GM23338 (cell line): ENCODE measurements at regions not wholly inside any gene's neighbourhood (a gene's known extent, or its start where the extent isn't known, plus 50 kb on each side); places are given as distances from the start of the nearest gene placed in this dataset.

Experiments used
- CREB1 ChIP-seq: fragments of 250-450 bp; sonication (Bioruptor Pico); IDR thresholded peaks from 2 replicates; pipeline ENCODE4 v1.5.0; 2020; ENCODE audit warnings: low read depth, mild to moderate bottlenecking, moderate library complexity
- CTCF ChIP-seq, 2 experiments: fragments of 200-600 bp in 1 of 2; sonication (generic) in 1 of 2; conservative IDR thresholded peaks; 2 replicates each; pipeline versions ENCODE4 v1.5.1 to v1.6.1; 2016 to 2017; ENCODE audit warnings: antibody characterized with exemption in 2 of 2, low read depth in 2 of 2, mild to moderate bottlenecking in 2 of 2, moderate library complexity in 1 of 2
- ETS1 ChIP-seq: IDR thresholded peaks from 2 replicates; pipeline ENCODE4 v1.6.1; 2016; ENCODE audit warnings: antibody characterized with exemption
- EZH2 ChIP-seq: fragments of 200-600 bp; sonication (generic); IDR thresholded peaks from one replicate; pipeline ENCODE4 v1.8.0; 2017; ENCODE audit warnings: antibody characterized with exemption, mild to moderate bottlenecking, low read depth; ENCODE audit not compliant: unreplicated experiment
- EZH2phosphoT487 ChIP-seq: fragments of 200-600 bp; sonication (generic); IDR thresholded peaks from one replicate; pipeline ENCODE4 v1.8.1; 2018; ENCODE audit warnings: antibody characterized with exemption; ENCODE audit not compliant: unreplicated experiment
- JUNB ChIP-seq: IDR thresholded peaks from one replicate; pipeline ENCODE4 v1.6.1; 2016; ENCODE audit warnings: antibody characterized with exemption; ENCODE audit not compliant: unreplicated experiment
- POLR2AphosphoS5 ChIP-seq: IDR thresholded peaks from 2 replicates; pipeline ENCODE4 v1.6.1; 2016; ENCODE audit warnings: antibody characterized with exemption, low read depth
- ZNF114 ChIP-seq: fragments of 250-450 bp; sonication (Bioruptor Pico); IDR thresholded peaks from 2 replicates; pipeline ENCODE4 v1.5.0; 2020; ENCODE audit warnings: mild to moderate bottlenecking, moderate library complexity
- ZNF331 ChIP-seq: fragments of 250-450 bp; sonication (Bioruptor Pico); IDR thresholded peaks from 2 replicates; pipeline ENCODE4 v1.5.0; 2020; ENCODE audit warnings: low read depth, mild to moderate bottlenecking, moderate library complexity

DNA sequence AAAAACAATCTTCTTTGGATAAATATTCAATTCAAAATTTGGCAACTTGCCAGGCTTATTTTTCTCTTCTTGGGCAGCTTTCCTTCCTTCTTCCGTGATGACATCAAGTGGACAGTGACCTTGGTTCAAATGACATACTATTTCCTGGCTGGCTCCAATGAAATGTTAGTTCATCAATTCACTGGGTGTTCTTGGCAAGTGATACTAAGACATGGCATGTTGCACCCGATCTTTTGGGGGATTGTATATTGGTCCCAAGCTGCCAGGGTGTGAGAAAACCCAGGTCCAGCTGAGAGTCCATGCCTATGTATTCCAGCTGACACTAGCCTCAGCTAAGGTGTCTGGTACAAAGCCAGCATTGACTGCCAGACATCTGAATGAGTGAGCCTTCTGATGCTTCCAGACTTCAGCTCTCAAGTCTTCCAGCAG, 252.9 kb downstream of the MAT2B start:
- TF ChIP-seq CTCF (conservative IDR thresholded peaks at IDR 0.05; ENCODE audit: low read depth in 2 of 2) (no peak), POLR2AphosphoS5 (no peak), EZH2phosphoT487 (no peak), ZNF114 (CRISPR knock-in tag) (no peak), CREB1 (CRISPR knock-in tag) (no peak), ETS1 (no peak), ZNF331 (CRISPR knock-in tag) (no peak), JUNB (no peak), EZH2 (no peak)
